Progenitor cell of endocrine pancreas (in vitro differentiated cells): ENCODE measurements at regions not wholly inside any gene's neighbourhood (a gene's known extent, or its start where the extent isn't known, plus 50 kb on each side); places are given as distances from the start of the nearest gene placed in this dataset.

Experiments used
- DNase-seq: peaks from one replicate; pipeline ENCODE4 v3.0.0; 2021; ENCODE audit warnings: low spot score; ENCODE audit not compliant: unreplicated experiment
- H3K27ac Mint-ChIP-seq: 2 replicates; pipeline ENCODE4 v1.8.0; 2021; ENCODE audit warnings: mild to moderate bottlenecking, moderate library complexity, mixed read lengths
- H3K27me3 Mint-ChIP-seq: 2 replicates; pipeline ENCODE4 v1.8.0; 2021; ENCODE audit warnings: mixed read lengths
- H3K36me3 Mint-ChIP-seq: 2 replicates; pipeline ENCODE4 v1.8.0; 2022; ENCODE audit warnings: mixed read lengths; ENCODE audit not compliant: insufficient read depth
- H3K4me1 Mint-ChIP-seq: 2 replicates; pipeline ENCODE4 v1.8.0; 2021; ENCODE audit warnings: low read depth, mixed read lengths
- H3K4me3 Mint-ChIP-seq: 2 replicates; pipeline ENCODE4 v1.8.0; 2021; ENCODE audit warnings: low read depth, mild to moderate bottlenecking, moderate library complexity, mixed read lengths
- H3K9me3 Mint-ChIP-seq: 2 replicates; pipeline ENCODE4 v1.8.0; 2021; ENCODE audit warnings: low read depth, mixed read lengths
- CTCF ChIP-seq: fragments of 200-600 bp; sonication (generic); IDR thresholded peaks from one replicate; pipeline ENCODE4 v1.5.0; 2021; ENCODE audit warnings: antibody characterized with exemption, mild to moderate bottlenecking; ENCODE audit not compliant: unreplicated experiment

- no peaks in the 10 kb centered on the region for H3K9me3 Mint-ChIP-seq
- H3K4me3 Mint-ChIP-seq: no peak overlapping the region
- H3K4me1 Mint-ChIP-seq: peaks cover 13% of the 10 kb centered on the region
- TF ChIP-seq CTCF: no peak
- DNase-seq: no peak
- H3K36me3 Mint-ChIP-seq: no peaks in the 10 kb centered on the region
- peaks cover 23% of the 10 kb centered on the region for H3K27me3 Mint-ChIP-seq
- H3K27ac Mint-ChIP-seq: no peak overlapping the region
These were observed 120.6 kb upstream of the TNRC6C start for GRCh38 chr17:77837917-77838316.

- H3K36me3 Mint-ChIP-seq: no peaks in the 10 kb centered on the region
- peaks cover 13% of the 10 kb centered on the region for H3K4me1 Mint-ChIP-seq
- DNase-seq: no peak
- TF ChIP-seq CTCF: no peak
- H3K27ac Mint-ChIP-seq: no peak overlapping the region
- H3K27me3 Mint-ChIP-seq: peaks cover 15% of the 10 kb centered on the region
- H3K4me3 Mint-ChIP-seq: no peak overlapping the region
- no peaks in the 10 kb centered on the region for H3K9me3 Mint-ChIP-seq
These were observed 119.5 kb upstream of the TNRC6C start for GRCh38 chr17:77838748-77839697.

GRCh38 chr17:77839698-77840512, 118.6 kb upstream of the TNRC6C start:
- DNase-seq: no peak
- Mint-ChIP-seq H3K4me1 (peaks cover 10% of the 10 kb centered on the region), H3K4me3 (no peak overlapping the region), H3K27ac (peak overlapping the region; percentile 33), H3K9me3 (no peaks in the 10 kb centered on the region), H3K27me3 (peaks cover 7% of the 10 kb centered on the region), H3K36me3 (no peaks in the 10 kb centered on the region)
- TF ChIP-seq CTCF: no peak

- H3K36me3 Mint-ChIP-seq: no peaks in the 10 kb centered on the region
- H3K9me3 Mint-ChIP-seq: no peaks in the 10 kb centered on the region
- peak overlapping the region; percentile 33 for H3K27ac Mint-ChIP-seq
- H3K27me3 Mint-ChIP-seq: peaks cover 3% of the 10 kb centered on the region
- no peak for TF ChIP-seq CTCF
- no peak for DNase-seq
- peaks cover 10% of the 10 kb centered on the region for H3K4me1 Mint-ChIP-seq
- H3K4me3 Mint-ChIP-seq: no peak overlapping the region
These were observed 117.9 kb upstream of the TNRC6C start for GRCh38 chr17:77840513-77841165.
